ENCODE measurements at regions not wholly inside any gene's neighbourhood (a gene's known extent, or its start where the extent isn't known, plus 50 kb on each side); places are given as distances from the start of the nearest gene placed in this dataset.
A peak's percentile ranks its signal among the peaks of the same experiment; 100 is the strongest.

- no peak for DNase-seq (ENCODE audit: low read depth)
These were observed 115.8 kb downstream of the ETNK1 start for GRCh38 chr12:22740656-22741355.

GRCh38 chr12:22743700-22744099 lies 118.7 kb downstream of the ETNK1 start:
- peak; percentile 62 for DNase-seq (ENCODE audit: low read depth)

- DNase-seq (ENCODE audit: low read depth) = no peak
These were observed 119.2 kb downstream of the ETNK1 start for GRCh38 chr12:22744197-22744596.

GRCh38 chr12:22746720-22747119 lies 121.7 kb downstream of the ETNK1 start:
- no peak for DNase-seq (ENCODE audit: low read depth)

GRCh38 chr12:22755629-22756028 lies 130.7 kb downstream of the ETNK1 start:
- DNase-seq (ENCODE audit: low read depth) = no peak

- DNase-seq (ENCODE audit: low read depth) = peak; percentile 66
These were observed 135.1 kb downstream of the ETNK1 start for GRCh38 chr12:22759769-22760674.

GRCh38 chr12:22765421-22766130 lies 140.6 kb downstream of the ETNK1 start:
- no peak for DNase-seq (ENCODE audit: low read depth)

GRCh38 chr12:22766911-22767420 lies 142.0 kb downstream of the ETNK1 start:
- DNase-seq (ENCODE audit: low read depth) = no peak

- DNase-seq (ENCODE audit: low read depth) = no peak
These were observed 156.4 kb downstream of the ETNK1 start for GRCh38 chr12:22781339-22781738.

- DNase-seq (ENCODE audit: low read depth) = peak; percentile 19
These were observed 162.6 kb downstream of the ETNK1 start for GRCh38 chr12:22787557-22787956.

GRCh38 chr12:22788913-22789312 lies 163.9 kb downstream of the ETNK1 start:
- no peak for DNase-seq (ENCODE audit: low read depth)

GRCh38 chr12:22792138-22792537 lies 167.2 kb downstream of the ETNK1 start:
- no peak for DNase-seq (ENCODE audit: low read depth)

- no peak for DNase-seq (ENCODE audit: low read depth)
These were observed 169.0 kb downstream of the ETNK1 start for GRCh38 chr12:22794017-22794416.

GRCh38 chr12:22796941-22797630 lies 172.1 kb downstream of the ETNK1 start:
- no peak for DNase-seq (ENCODE audit: low read depth)

GRCh38 chr12:22797701-22798100 lies 172.7 kb downstream of the ETNK1 start:
- DNase-seq (ENCODE audit: low read depth) = no peak

GRCh38 chr12:22798116-22798515 lies 173.1 kb downstream of the ETNK1 start:
- no peak for DNase-seq (ENCODE audit: low read depth)

- no peak for DNase-seq (ENCODE audit: low read depth)
These were observed 174.5 kb downstream of the ETNK1 start for GRCh38 chr12:22799503-22799902.

GRCh38 chr12:22800332-22800731 lies 175.4 kb downstream of the ETNK1 start:
- DNase-seq (ENCODE audit: low read depth) = no peak

- DNase-seq (ENCODE audit: low read depth) = peak; percentile 68
These were observed 178.1 kb downstream of the ETNK1 start for GRCh38 chr12:22802883-22803630.

GRCh38 chr12:22803725-22804124 lies 178.8 kb downstream of the ETNK1 start:
- DNase-seq (ENCODE audit: low read depth) = no peak

- DNase-seq (ENCODE audit: low read depth) = no peak
These were observed 183.9 kb downstream of the ETNK1 start for GRCh38 chr12:22808860-22809259.

Measured in fibroblast of gingiva (primary cell).